ENCODE measurements at regions not wholly inside any gene's neighbourhood (a gene's known extent, or its start where the extent isn't known, plus 50 kb on each side); places are given as distances from the start of the nearest gene placed in this dataset.
"Not testable (repeated sequence)": the region's sequence is repeated elsewhere in the genome, so short reads cannot be mapped to it uniquely, and the experiment has no call there.

- TF ChIP-seq, protein P1, sequence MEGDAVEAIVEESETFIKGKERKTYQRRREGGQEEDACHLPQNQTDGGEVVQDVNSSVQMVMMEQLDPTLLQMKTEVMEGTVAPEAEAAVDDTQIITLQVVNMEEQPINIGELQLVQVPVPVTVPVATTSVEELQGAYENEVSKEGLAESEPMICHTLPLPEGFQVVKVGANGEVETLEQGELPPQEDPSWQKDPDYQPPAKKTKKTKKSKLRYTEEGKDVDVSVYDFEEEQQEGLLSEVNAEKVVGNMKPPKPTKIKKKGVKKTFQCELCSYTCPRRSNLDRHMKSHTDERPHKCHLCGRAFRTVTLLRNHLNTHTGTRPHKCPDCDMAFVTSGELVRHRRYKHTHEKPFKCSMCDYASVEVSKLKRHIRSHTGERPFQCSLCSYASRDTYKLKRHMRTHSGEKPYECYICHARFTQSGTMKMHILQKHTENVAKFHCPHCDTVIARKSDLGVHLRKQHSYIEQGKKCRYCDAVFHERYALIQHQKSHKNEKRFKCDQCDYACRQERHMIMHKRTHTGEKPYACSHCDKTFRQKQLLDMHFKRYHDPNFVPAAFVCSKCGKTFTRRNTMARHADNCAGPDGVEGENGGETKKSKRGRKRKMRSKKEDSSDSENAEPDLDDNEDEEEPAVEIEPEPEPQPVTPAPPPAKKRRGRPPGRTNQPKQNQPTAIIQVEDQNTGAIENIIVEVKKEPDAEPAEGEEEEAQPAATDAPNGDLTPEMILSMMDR (IDR thresholded peaks at IDR 0.05; ENCODE audit: insufficient read depth, low read length) = not testable (repeated sequence)
- not testable (repeated sequence) for TF ChIP-seq GABPA (IDR thresholded peaks at IDR 0.05; ENCODE audit: low read depth)
Measured at GRCh38 chr16:63760246-63760645, 1361.6 kb downstream of the CDH11 start.

Measured in HL-60 (cell line).